GM10266 (cell line): ENCODE measurements at regions not wholly inside any gene's neighbourhood (a gene's known extent, or its start where the extent isn't known, plus 50 kb on each side); places are given as distances from the start of the nearest gene placed in this dataset.

Experiments used
- DNase-seq: peaks from one replicate; pipeline ENCODE4 v3.0.0; 2012; ENCODE audit errors: extremely low spot score
- CTCF ChIP-seq: IDR thresholded peaks from 2 replicates; pipeline ENCODE4 v1.5.1; 2012; ENCODE audit warnings: mild to moderate bottlenecking, low read depth; ENCODE audit not compliant: control insufficient read depth, insufficient read depth; ENCODE audit errors: missing control alignments

- no peak for DNase-seq
- no peak for TF ChIP-seq CTCF
Measured at GRCh38 chr4:121457278-121457875, 76.6 kb upstream of the QRFPR start.

GRCh38 chr4:121455285-121455684 is 74.5 kb upstream of the QRFPR start:
- no peak for TF ChIP-seq CTCF
- DNase-seq = no peak

- no peak for TF ChIP-seq CTCF
- no peak for DNase-seq
Measured at GRCh38 chr4:121454251-121454979, 73.6 kb upstream of the QRFPR start.

GRCh38 chr4:121451310-121451709 is 70.5 kb upstream of the QRFPR start:
- no peak for TF ChIP-seq CTCF
- DNase-seq = no peak

- TF ChIP-seq CTCF = no peak
Measured at GRCh38 chr4:121449416-121449815, 68.6 kb upstream of the QRFPR start.

GRCh38 chr4:121448231-121448630 is 67.4 kb upstream of the QRFPR start:
- no peak for DNase-seq
- no peak for TF ChIP-seq CTCF

More at GRCh38 chr4:121449416-121449815, 68.6 kb upstream of the QRFPR start:
- DNase-seq = no peak

- TF ChIP-seq CTCF = no peak
- DNase-seq = no peak
Measured at GRCh38 chr4:121439669-121440068, 58.9 kb upstream of the QRFPR start.
